ENCODE measurements at regions not wholly inside any gene's neighbourhood (a gene's known extent, or its start where the extent isn't known, plus 50 kb on each side); places are given as distances from the start of the nearest gene placed in this dataset.

- no peak for DNase-seq (ENCODE audit: low read depth, low spot score)
- in situ Hi-C loops (cut with HindIII; ENCODE audit: low pct_unique_long_range_greater_than_20kb, low sequenced_read_pairs) = no loop called here
- POLR2A ChIA-PET = no interaction called here
These were observed 112.5 kb upstream of the HIVEP1 start for GRCh38 chr6:11899645-11900044.

GRCh38 chr6:11894212-11894611 is 115.6 kb upstream of the ADTRP start:
- no TSS peak for BruUV-seq (replicated peaks)
- no peak for DNase-seq (ENCODE audit: low read depth, low spot score)
- Histone ChIP-seq H3K36me3 (ENCODE audit: control insufficient read depth, insufficient read depth, low read length) (no peaks in the 10 kb centered on the region), H3K4me1 (ENCODE audit: control insufficient read depth, insufficient read depth, low read length) (no peaks in the 10 kb centered on the region), H3K27ac (ENCODE audit: low read length) (no peak overlapping the region), H3K27me3 (ENCODE audit: control insufficient read depth, insufficient read depth, low read length) (no peaks in the 10 kb centered on the region; the same call in 1 of the 2 replicates), H3K4me3 (ENCODE audit: low read depth in 2 of 2, low read length in 2 of 2) (no peak overlapping the region), H3K9me3 (ENCODE audit: control insufficient read depth, insufficient read depth, low read depth, low read length) (no peaks in the 10 kb centered on the region)
- ATAC-seq = no peak
- ChIA-PET POLR2A (no interaction called here), CTCF (no interaction called here)
- TF ChIP-seq SIN3A (IDR thresholded peaks at IDR 0.05; ENCODE audit: borderline replicate concordance, insufficient read depth, low read depth, low read length) (no peak), REST (IDR thresholded peaks at IDR 0.05; ENCODE audit: insufficient read depth in 1 of 2, low read depth in 2 of 2, low read length in 1 of 2) (no peak), TCF7L2 (IDR thresholded peaks at IDR 0.05; ENCODE audit: low read depth, low read length) (no peak), CTCF (IDR thresholded peaks at IDR 0.05) (no peak), POLR2AphosphoS5 (IDR thresholded peaks at IDR 0.05; ENCODE audit: low read depth, low read length) (no peak)
- intact Hi-C loops (cut with micrococcal nuclease; ENCODE audit: unreplicated experiment) (no loop called here), in situ Hi-C loops (cut with HindIII; ENCODE audit: low pct_unique_long_range_greater_than_20kb, low sequenced_read_pairs) (no loop called here)

More at GRCh38 chr6:11899645-11900044, 112.5 kb upstream of the HIVEP1 start:
- intact Hi-C loops (cut with micrococcal nuclease; ENCODE audit: unreplicated experiment) = no loop called here
- Histone ChIP-seq H3K27ac (ENCODE audit: low read length) (no peak overlapping the region), H3K36me3 (ENCODE audit: control insufficient read depth, insufficient read depth, low read length) (no peaks in the 10 kb centered on the region), H3K9me3 (ENCODE audit: control insufficient read depth, insufficient read depth, low read depth, low read length) (no peaks in the 10 kb centered on the region), H3K4me3 (ENCODE audit: low read depth in 2 of 2, low read length in 2 of 2) (no peak overlapping the region), H3K27me3 (ENCODE audit: control insufficient read depth, insufficient read depth, low read length) (no peaks in the 10 kb centered on the region; the same call in 1 of the 2 replicates), H3K4me1 (ENCODE audit: control insufficient read depth, insufficient read depth, low read length) (no peaks in the 10 kb centered on the region)
- BruUV-seq (replicated peaks) = no TSS peak
- CTCF ChIA-PET = no interaction called here
- no peak for ATAC-seq
- TF ChIP-seq CTCF (IDR thresholded peaks at IDR 0.05) (no peak), SIN3A (IDR thresholded peaks at IDR 0.05; ENCODE audit: borderline replicate concordance, insufficient read depth, low read depth, low read length) (no peak), REST (IDR thresholded peaks at IDR 0.05; ENCODE audit: insufficient read depth in 1 of 2, low read depth in 2 of 2, low read length in 1 of 2) (no peak), POLR2AphosphoS5 (IDR thresholded peaks at IDR 0.05; ENCODE audit: low read depth, low read length) (no peak), TCF7L2 (IDR thresholded peaks at IDR 0.05; ENCODE audit: low read depth, low read length) (no peak)
